Ishikawa (cell line): ENCODE measurements at regions not wholly inside any gene's neighbourhood (a gene's known extent, or its start where the extent isn't known, plus 50 kb on each side); places are given as distances from the start of the nearest gene placed in this dataset.

Source experiments
- CEBPB ChIP-seq: IDR thresholded peaks from 2 replicates; pipeline ENCODE4 v1.6.1; 2012
- CREB1 ChIP-seq: IDR thresholded peaks from 2 replicates; pipeline ENCODE4 v1.6.1; 2012; ENCODE audit warnings: low read depth
- EGR1 ChIP-seq: IDR thresholded peaks from 2 replicates; pipeline ENCODE4 v1.6.1; 2012
- EP300 ChIP-seq: IDR thresholded peaks from 2 replicates; pipeline ENCODE4 v1.6.1; 2012; ENCODE audit warnings: borderline replicate concordance
- FOXM1 ChIP-seq: IDR thresholded peaks from 2 replicates; pipeline ENCODE4 v1.6.1; 2012; ENCODE audit warnings: low read depth, borderline replicate concordance
- MAX ChIP-seq: IDR thresholded peaks from 2 replicates; pipeline ENCODE4 v1.6.1; 2012
- NFIC ChIP-seq: IDR thresholded peaks from 2 replicates; pipeline ENCODE4 v1.6.1; 2012
- RAD21 ChIP-seq: IDR thresholded peaks from 2 replicates; pipeline ENCODE4 v1.6.1; 2012; ENCODE audit warnings: low read depth
- REST ChIP-seq: IDR thresholded peaks from 2 replicates; pipeline ENCODE4 v1.6.1; 2012; ENCODE audit warnings: low read depth, mild to moderate bottlenecking
- TAF1 ChIP-seq: IDR thresholded peaks from 2 replicates; pipeline ENCODE4 v1.6.1; 2012; ENCODE audit warnings: low read depth, mild to moderate bottlenecking
- TCF12 ChIP-seq: IDR thresholded peaks from 2 replicates; pipeline ENCODE4 v1.6.1; 2012; ENCODE audit warnings: low read depth
- TEAD4 ChIP-seq: IDR thresholded peaks from 2 replicates; pipeline ENCODE4 v1.6.1; 2012
- USF1 ChIP-seq: IDR thresholded peaks from 2 replicates; pipeline ENCODE4 v1.6.1; 2012
- YY1 ChIP-seq: IDR thresholded peaks from 2 replicates; pipeline ENCODE4 v1.6.1; 2012; ENCODE audit warnings: low read depth
- ZBTB7A ChIP-seq: IDR thresholded peaks from 2 replicates; pipeline ENCODE4 v1.6.1; 2012; ENCODE audit warnings: low read depth

- no peak for TF ChIP-seq TAF1
- peak; percentile 56 for TF ChIP-seq RAD21
Observed at GRCh38 chr12:114166362-114166761, 200.2 kb upstream of the RBM19 start.

GRCh38 chr12:114165921-114166320 is 199.8 kb upstream of the RBM19 start:
- TF ChIP-seq YY1: no peak
- no peak for TF ChIP-seq NFIC
- TF ChIP-seq TCF12: no peak
- no peak for TF ChIP-seq CREB1
- no peak for TF ChIP-seq EP300

GRCh38 chr12:114164351-114164750 is 198.2 kb upstream of the RBM19 start:
- TF ChIP-seq TEAD4 (no peak), EP300 (no peak), FOXM1 (no peak)

GRCh38 chr12:114163771-114164170 is 197.6 kb upstream of the RBM19 start:
- TF ChIP-seq MAX: no peak
- TF ChIP-seq FOXM1: no peak
- no peak for TF ChIP-seq ZBTB7A
- no peak for TF ChIP-seq TAF1
- no peak for TF ChIP-seq TEAD4
- TF ChIP-seq RAD21: no peak
- TF ChIP-seq CEBPB: no peak
- no peak for TF ChIP-seq USF1
- no peak for TF ChIP-seq REST
- TF ChIP-seq EGR1: no peak
- TF ChIP-seq YY1: no peak
- no peak for TF ChIP-seq NFIC
- no peak for TF ChIP-seq EP300
- TF ChIP-seq CREB1: no peak
- no peak for TF ChIP-seq TCF12

GRCh38 chr12:114160445-114160844 is 194.3 kb upstream of the RBM19 start:
- TF ChIP-seq USF1 (no peak), EGR1 (no peak), FOXM1 (no peak), TAF1 (no peak)

- TF ChIP-seq NFIC: no peak
- no peak for TF ChIP-seq RAD21
- no peak for TF ChIP-seq EGR1
- no peak for TF ChIP-seq TAF1
- TF ChIP-seq CREB1: no peak
- no peak for TF ChIP-seq EP300
- TF ChIP-seq TEAD4: no peak
- no peak for TF ChIP-seq CEBPB
- no peak for TF ChIP-seq MAX
- no peak for TF ChIP-seq TCF12
- TF ChIP-seq ZBTB7A: no peak
- TF ChIP-seq YY1: no peak
- TF ChIP-seq USF1: no peak
- TF ChIP-seq FOXM1: no peak
Observed at GRCh38 chr12:114152890-114153289, 186.8 kb upstream of the RBM19 start.

GRCh38 chr12:114152066-114152465 is 185.9 kb upstream of the RBM19 start:
- TF ChIP-seq NFIC (no peak), FOXM1 (no peak), EGR1 (no peak), CREB1 (no peak), MAX (no peak), USF1 (no peak), CEBPB (no peak)
